IPS DF 4.7 (cell line): ENCODE measurements at regions not wholly inside any gene's neighbourhood (a gene's known extent, or its start where the extent isn't known, plus 50 kb on each side); places are given as distances from the start of the nearest gene placed in this dataset.

Source experiments
- DNase-seq: peaks from one replicate; pipeline ENCODE4 v3.0.0-alpha.2; 2013; ENCODE audit warnings: low spot score; ENCODE audit errors: extremely low read depth

GRCh38 chr11:80819271-80819670, 1378.4 kb upstream of the TENM4 start:
- no peak for DNase-seq

GRCh38 chr11:80816966-80817365, 1376.1 kb upstream of the TENM4 start:
- DNase-seq, result no peak

- DNase-seq, result no peak
Measured at GRCh38 chr11:80816454-80816847, 1375.6 kb upstream of the TENM4 start.

GRCh38 chr11:80815752-80816453, 1375.1 kb upstream of the TENM4 start:
- DNase-seq, result no peak

GRCh38 chr11:80814813-80815212, 1374.0 kb upstream of the TENM4 start:
- no peak for DNase-seq

GRCh38 chr11:80810695-80811094, 1369.9 kb upstream of the TENM4 start:
- DNase-seq, result no peak

- no peak for DNase-seq
Measured at GRCh38 chr11:80798174-80798573, 1357.3 kb upstream of the TENM4 start.

- no peak for DNase-seq
Measured at GRCh38 chr11:80783561-80783960, 1342.7 kb upstream of the TENM4 start.

GRCh38 chr11:80782135-80782885, 1341.5 kb upstream of the TENM4 start:
- DNase-seq, result no peak

GRCh38 chr11:80779905-80780605, 1339.2 kb upstream of the TENM4 start:
- no peak for DNase-seq

GRCh38 chr11:80778941-80779340, 1338.1 kb upstream of the TENM4 start:
- no peak for DNase-seq

GRCh38 chr11:80778432-80778831, 1337.6 kb upstream of the TENM4 start:
- DNase-seq, result no peak

GRCh38 chr11:80773919-80774318, 1333.1 kb upstream of the TENM4 start:
- no peak for DNase-seq

- DNase-seq, result no peak
Measured at GRCh38 chr11:80771017-80771416, 1330.2 kb upstream of the TENM4 start.

- DNase-seq, result no peak
Measured at GRCh38 chr11:80758787-80759186, 1318.0 kb upstream of the TENM4 start.

- no peak for DNase-seq
Measured at GRCh38 chr11:80748207-80748925, 1307.5 kb upstream of the TENM4 start.

- DNase-seq, result no peak
Measured at GRCh38 chr11:80746300-80746699, 1305.5 kb upstream of the TENM4 start.

GRCh38 chr11:80745416-80745815, 1304.6 kb upstream of the TENM4 start:
- DNase-seq, result no peak

- DNase-seq, result no peak
Measured at GRCh38 chr11:80733790-80734189, 1293.0 kb upstream of the TENM4 start.

GRCh38 chr11:80733361-80733760, 1292.5 kb upstream of the TENM4 start:
- no peak for DNase-seq

- DNase-seq, result peak; percentile 33
Measured at GRCh38 chr11:80727315-80727714, 1286.5 kb upstream of the TENM4 start.

GRCh38 chr11:80726236-80726635, 1285.4 kb upstream of the TENM4 start:
- DNase-seq, result no peak
